ENCODE measurements at regions not wholly inside any gene's neighbourhood (a gene's known extent, or its start where the extent isn't known, plus 50 kb on each side); places are given as distances from the start of the nearest gene placed in this dataset.

GRCh38 chr12:65657635-65658034 is 166.6 kb upstream of the HMGA2 start:
- H3K9me3 Mint-ChIP-seq (ENCODE audit: unreplicated experiment), result peaks cover 11% of the 10 kb centered on the region

GRCh38 chr12:65658360-65658759 is 165.9 kb upstream of the HMGA2 start:
- intact Hi-C loops (cut with micrococcal nuclease), result no loop called here
- Mint-ChIP-seq H3K4me1 (ENCODE audit: insufficient read depth, unreplicated experiment) (peaks cover 61% of the 10 kb centered on the region), H3K27me3 (ENCODE audit: insufficient read depth, unreplicated experiment) (no peaks in the 10 kb centered on the region), H3K36me3 (ENCODE audit: insufficient read depth, unreplicated experiment) (peaks cover 6% of the 10 kb centered on the region), H3K9me3 (ENCODE audit: unreplicated experiment) (peaks cover 11% of the 10 kb centered on the region), H3K4me3 (ENCODE audit: unreplicated experiment) (no peak overlapping the region), H3K27ac (ENCODE audit: low read depth, unreplicated experiment) (peak overlapping the region; percentile 94)
- CTCF ChIA-PET, result interaction anchor here (0.5 to 2.7 kb wide), 3 partner anchors 9 to 669 kb away, joined by 4 to 13 read pairs (median 6); no protein-coding TSS in a partner anchor
- DNase-seq (ENCODE audit: unreplicated experiment), result no peak
- POLR2A ChIA-PET, result interaction anchor here (2.1 to 3.3 kb wide), 5 partner anchors 10 to 56 kb away, joined by 6 to 19 read pairs (median 10); no protein-coding TSS in a partner anchor
- BruUV-seq (replicated peaks), result no TSS peak
- TF ChIP-seq CTCF (IDR thresholded peaks at IDR 0.05; ENCODE audit: unreplicated experiment), result no peak

More at GRCh38 chr12:65657635-65658034, 166.6 kb upstream of the HMGA2 start:
- Mint-ChIP-seq H3K27me3 (ENCODE audit: insufficient read depth, unreplicated experiment) (no peaks in the 10 kb centered on the region), H3K4me1 (ENCODE audit: insufficient read depth, unreplicated experiment) (peaks cover 61% of the 10 kb centered on the region), H3K27ac (ENCODE audit: low read depth, unreplicated experiment) (peak overlapping the region; percentile 94), H3K36me3 (ENCODE audit: insufficient read depth, unreplicated experiment) (peaks cover 6% of the 10 kb centered on the region), H3K4me3 (ENCODE audit: unreplicated experiment) (no peak overlapping the region)
- no peak for TF ChIP-seq CTCF (IDR thresholded peaks at IDR 0.05; ENCODE audit: unreplicated experiment)
- intact Hi-C loops (cut with micrococcal nuclease), result loop anchor here (1.0 kb wide), 2 partner anchors 26 to 55 kb away; no protein-coding TSS in a partner anchor
- peak; percentile 54 for DNase-seq (ENCODE audit: unreplicated experiment)
- ChIA-PET POLR2A (interaction anchor here (0.7 to 3.3 kb wide), 11 partner anchors 10 to 89 kb away, joined by 3 to 19 read pairs (median 6); no protein-coding TSS in a partner anchor), CTCF (interaction anchor here (0.5 to 2.7 kb wide), 4 partner anchors 15 to 670 kb away, joined by 4 to 13 read pairs (median 6); no protein-coding TSS in a partner anchor)
- BruUV-seq (replicated peaks), result no TSS peak

- no peaks in the 10 kb centered on the region for H3K27me3 Mint-ChIP-seq (ENCODE audit: insufficient read depth, unreplicated experiment)
- H3K4me1 Mint-ChIP-seq (ENCODE audit: insufficient read depth, unreplicated experiment), result peaks cover 51% of the 10 kb centered on the region
- POLR2A ChIA-PET, result interaction anchor here (0.7 kb wide), 1 partner anchor 487 kb away, joined by 4 read pairs; no protein-coding TSS in a partner anchor
- no TSS peak for BruUV-seq (replicated peaks)
- peak overlapping the region; percentile 94 for H3K27ac Mint-ChIP-seq (ENCODE audit: low read depth, unreplicated experiment)
- no peak for TF ChIP-seq CTCF (IDR thresholded peaks at IDR 0.05; ENCODE audit: unreplicated experiment)
- DNase-seq (ENCODE audit: unreplicated experiment), result no peak
- H3K4me3 Mint-ChIP-seq (ENCODE audit: unreplicated experiment), result no peak overlapping the region
- intact Hi-C loops (cut with micrococcal nuclease), result no loop called here
- peaks cover 13% of the 10 kb centered on the region for H3K9me3 Mint-ChIP-seq (ENCODE audit: unreplicated experiment)
- CTCF ChIA-PET, result interaction anchor here (1.3 kb wide), 1 partner anchor 58 kb away, joined by 7 read pairs; no protein-coding TSS in a partner anchor
- H3K36me3 Mint-ChIP-seq (ENCODE audit: insufficient read depth, unreplicated experiment), result peaks cover 6% of the 10 kb centered on the region
Observed at GRCh38 chr12:65659681-65660080, 164.6 kb upstream of the HMGA2 start.

GRCh38 chr12:65660096-65660495 is 164.2 kb upstream of the HMGA2 start:
- CTCF ChIA-PET, result interaction anchor here (1.1 to 1.3 kb wide), 2 partner anchors 29 to 58 kb away, joined by 4 to 7 read pairs; no protein-coding TSS in a partner anchor
- Mint-ChIP-seq H3K4me3 (ENCODE audit: unreplicated experiment) (no peak overlapping the region), H3K9me3 (ENCODE audit: unreplicated experiment) (peaks cover 17% of the 10 kb centered on the region), H3K27ac (ENCODE audit: low read depth, unreplicated experiment) (no peak overlapping the region), H3K27me3 (ENCODE audit: insufficient read depth, unreplicated experiment) (no peaks in the 10 kb centered on the region), H3K4me1 (ENCODE audit: insufficient read depth, unreplicated experiment) (peaks cover 50% of the 10 kb centered on the region), H3K36me3 (ENCODE audit: insufficient read depth, unreplicated experiment) (peaks cover 6% of the 10 kb centered on the region)
- TF ChIP-seq CTCF (IDR thresholded peaks at IDR 0.05; ENCODE audit: unreplicated experiment), result no peak
- no peak for DNase-seq (ENCODE audit: unreplicated experiment)
- BruUV-seq (replicated peaks), result no TSS peak
- intact Hi-C loops (cut with micrococcal nuclease), result no loop called here
- POLR2A ChIA-PET, result interaction anchor here (0.7 kb wide), 1 partner anchor 488 kb away, joined by 4 read pairs; no protein-coding TSS in a partner anchor
